ENCODE measurements at regions not wholly inside any gene's neighbourhood (a gene's known extent, or its start where the extent isn't known, plus 50 kb on each side); places are given as distances from the start of the nearest gene placed in this dataset.

GRCh38 chr6:168848797-168849196 lies 404.8 kb downstream of the THBS2 start:
- TF ChIP-seq POLR2A (IDR thresholded peaks at IDR 0.05): no peak
- TF ChIP-seq CTCF (IDR thresholded peaks at IDR 0.05): no peak
